BJ (cell line): ENCODE measurements at regions not wholly inside any gene's neighbourhood (a gene's known extent, or its start where the extent isn't known, plus 50 kb on each side); places are given as distances from the start of the nearest gene placed in this dataset.

Source experiments
- CTCF ChIA-PET: fragments of 350-600 bp; formaldehyde crosslinking; extraction: SDS; loops from one replicate; lab custom pipeline; 2021; ENCODE audit warnings: antibody characterized with exemption, inconsistent platforms; lab: Yijun Ruan, JAX
- POLR2A ChIA-PET: fragments of 300-600 bp; sonication (Branson Sonifier 250); formaldehyde crosslinking; extraction: SDS; loops from one replicate; lab custom pipeline; 2021; ENCODE audit warnings: antibody characterized with exemption; lab: Charles Lee
- DNase-seq: peaks from one replicate; pipeline ENCODE4 v3.0.0-alpha.2; 2011; ENCODE audit warnings: low read depth
- H3K27me3 ChIP-seq: 2 replicates; pipeline ENCODE4 v1.6.0; 2011; ENCODE audit warnings: low read length; ENCODE audit not compliant: control insufficient read depth, insufficient read depth
- H3K36me3 ChIP-seq: 2 replicates; pipeline ENCODE4 v1.5.1; 2011; ENCODE audit warnings: low read length; ENCODE audit not compliant: control insufficient read depth, insufficient read depth
- H3K4me3 ChIP-seq: 2 replicates; pipeline ENCODE4 v1.5.1; 2011; ENCODE audit warnings: low read depth, mild to moderate bottlenecking, control low read depth, low read length
- CTCF ChIP-seq: IDR thresholded peaks from 2 replicates; pipeline ENCODE4 v1.5.1; 2011; ENCODE audit warnings: low read depth, mild to moderate bottlenecking, control low read depth, inconsistent platforms, low read length, moderate library complexity; ENCODE audit not compliant: insufficient read depth

- DNase-seq: no peak
- Histone ChIP-seq H3K4me3 (no peak overlapping the region), H3K27me3 (no peaks in the 10 kb centered on the region), H3K36me3 (no peaks in the 10 kb centered on the region)
- POLR2A ChIA-PET: no interaction called here
- CTCF ChIA-PET: no interaction called here
- TF ChIP-seq CTCF: no peak
Measured at GRCh38 chr6:137737836-137738596, 129.0 kb upstream of the TNFAIP3 start.

GRCh38 chr6:137738931-137739504 is 128.0 kb upstream of the TNFAIP3 start:
- no peak for TF ChIP-seq CTCF
- H3K36me3 ChIP-seq: no peaks in the 10 kb centered on the region
- DNase-seq: no peak
- POLR2A ChIA-PET: no interaction called here
- no peaks in the 10 kb centered on the region for H3K27me3 ChIP-seq
- H3K4me3 ChIP-seq: no peak overlapping the region
- CTCF ChIA-PET: interaction anchor here (1.7 kb wide), 1 partner anchor 127 kb away, joined by 4 read pairs; no protein-coding TSS in a partner anchor

- ChIA-PET CTCF (interaction anchor here (1.7 kb wide), 1 partner anchor 127 kb away, joined by 4 read pairs; no protein-coding TSS in a partner anchor), POLR2A (no interaction called here)
Measured at GRCh38 chr6:137739544-137739943, 127.5 kb upstream of the TNFAIP3 start.

GRCh38 chr6:137740091-137740755 is 126.8 kb upstream of the TNFAIP3 start:
- ChIA-PET POLR2A (no interaction called here), CTCF (interaction anchor here (0.9 to 1.7 kb wide), 2 partner anchors 9 to 126 kb away, joined by 3 to 4 read pairs; no protein-coding TSS in a partner anchor)
- Histone ChIP-seq H3K4me3 (no peak overlapping the region), H3K36me3 (no peaks in the 10 kb centered on the region), H3K27me3 (no peaks in the 10 kb centered on the region; the same call in 1 of the 2 replicates)
- TF ChIP-seq CTCF: no peak
- DNase-seq: no peak

More at GRCh38 chr6:137739544-137739943, 127.5 kb upstream of the TNFAIP3 start:
- no peak for TF ChIP-seq CTCF
- DNase-seq: no peak
- Histone ChIP-seq H3K27me3 (no peaks in the 10 kb centered on the region), H3K36me3 (no peaks in the 10 kb centered on the region), H3K4me3 (no peak overlapping the region)
